Endodermal cell (in vitro differentiated cells): ENCODE measurements at regions not wholly inside any gene's neighbourhood (a gene's known extent, or its start where the extent isn't known, plus 50 kb on each side); places are given as distances from the start of the nearest gene placed in this dataset.

Experiments
- DNase-seq: peaks from one replicate; pipeline ENCODE4 v3.0.0-alpha.2; 2017
- H3K27ac ChIP-seq: 2 replicates; pipeline ENCODE4 v1.5.1; 2013; ENCODE audit warnings: mild to moderate bottlenecking, low read depth, low read length, moderate library complexity
- H3K27me3 ChIP-seq: 2 replicates; pipeline ENCODE4 v1.6.1; 2013; ENCODE audit warnings: mild to moderate bottlenecking, low read length, moderate library complexity; ENCODE audit not compliant: insufficient read depth, control insufficient read depth, poor library complexity, severe bottlenecking
- H3K36me3 ChIP-seq: 2 replicates; pipeline ENCODE4 v1.7.0; 2013; ENCODE audit warnings: mild to moderate bottlenecking, low read length, moderate library complexity; ENCODE audit not compliant: control insufficient read depth, insufficient read depth
- H3K4me1 ChIP-seq: one replicate; pipeline ENCODE4 v1.7.0; 2013; ENCODE audit warnings: low read length; ENCODE audit not compliant: control insufficient read depth, insufficient read depth
- H3K4me3 ChIP-seq: 2 replicates; pipeline ENCODE4 v1.5.1; 2013; ENCODE audit warnings: mild to moderate bottlenecking, low read length, moderate library complexity
- H3K9ac ChIP-seq: 2 replicates; pipeline ENCODE4 v1.6.1; 2013; ENCODE audit warnings: mild to moderate bottlenecking, low read length, moderate library complexity; ENCODE audit not compliant: poor library complexity, severe bottlenecking; ENCODE audit errors: extremely low read depth
- H3K9me3 ChIP-seq: 2 replicates; pipeline ENCODE4 v1.6.1; 2013; ENCODE audit warnings: mild to moderate bottlenecking, low read length, moderate library complexity; ENCODE audit not compliant: control insufficient read depth
- H3K27ac Mint-ChIP-seq: 2 replicates; pipeline ENCODE4 v1.8.0; 2020; ENCODE audit warnings: mixed read lengths
- H3K27me3 Mint-ChIP-seq: 2 replicates; pipeline ENCODE4 v1.8.0; 2021; ENCODE audit warnings: mild to moderate bottlenecking, mixed read lengths; ENCODE audit not compliant: insufficient read depth
- H3K36me3 Mint-ChIP-seq: 2 replicates; pipeline ENCODE4 v1.8.0; 2020; ENCODE audit warnings: low read depth, mixed read lengths
- H3K4me1 Mint-ChIP-seq: 2 replicates; pipeline ENCODE4 v1.8.0; 2020; ENCODE audit warnings: mixed read lengths
- H3K4me3 Mint-ChIP-seq: 2 replicates; pipeline ENCODE4 v1.8.0; 2020; ENCODE audit warnings: mild to moderate bottlenecking, moderate library complexity, mixed read lengths
- H3K9me3 Mint-ChIP-seq: 2 replicates; pipeline ENCODE4 v1.8.0; 2020; ENCODE audit warnings: mild to moderate bottlenecking, mixed read lengths
- WGBS, 2 experiments: methylation state at CpG; one replicate each; pipeline versions ENCODE4 v1.1.5 to v1.1.7; 2013; ENCODE audit warnings: missing lambda C conversion rate in 2 of 2, mixed read lengths in 1 of 2; ENCODE audit not compliant: insufficient coverage in 1 of 2, insufficient read length in 1 of 2; 5-methylcytosine and 5-hydroxymethylcytosine counted together
- TF ChIP-seq, protein P1 (sequence below): fragments of 200-600 bp; sonication (generic); conservative IDR thresholded peaks from 2 replicates; pipeline ENCODE4 v1.5.0; 2021; ENCODE audit warnings: antibody characterized with exemption, mild to moderate bottlenecking

DNA sequence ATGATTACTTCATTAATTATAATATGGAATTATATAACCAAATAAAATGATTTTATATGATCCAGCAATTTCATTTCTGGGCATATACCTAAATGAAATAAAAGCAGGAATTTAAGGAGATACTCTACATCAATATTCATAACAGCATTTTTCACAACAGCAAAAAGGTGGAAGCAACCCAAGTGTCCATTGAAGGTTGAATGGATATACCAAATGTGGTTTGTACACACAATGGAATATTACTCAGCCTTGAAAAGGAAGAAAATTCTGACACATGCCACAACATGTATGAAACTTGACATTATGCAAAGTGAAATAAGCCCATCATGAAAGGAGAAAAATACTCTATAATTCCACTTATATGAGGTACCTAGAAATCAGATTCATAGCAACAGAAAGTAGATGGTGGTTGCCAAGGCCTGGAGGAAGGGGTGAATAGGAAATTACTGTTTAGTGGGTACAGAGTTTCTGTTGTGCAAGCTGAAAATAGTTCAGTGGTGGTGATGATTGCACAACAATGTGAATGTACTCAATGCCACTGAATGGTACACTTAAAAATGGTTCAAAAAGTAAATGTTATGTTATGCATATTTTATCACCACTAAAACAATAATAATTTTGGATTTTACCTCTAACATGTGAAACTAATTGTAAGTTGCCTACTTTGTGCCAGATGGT lies 471.5 kb downstream of the SPRY1 start:
- H3K4me3 Mint-ChIP-seq, result no peak overlapping the region
- Histone ChIP-seq H3K27me3 (no peaks in the 10 kb centered on the region), H3K4me3 (no peak overlapping the region)

DNA sequence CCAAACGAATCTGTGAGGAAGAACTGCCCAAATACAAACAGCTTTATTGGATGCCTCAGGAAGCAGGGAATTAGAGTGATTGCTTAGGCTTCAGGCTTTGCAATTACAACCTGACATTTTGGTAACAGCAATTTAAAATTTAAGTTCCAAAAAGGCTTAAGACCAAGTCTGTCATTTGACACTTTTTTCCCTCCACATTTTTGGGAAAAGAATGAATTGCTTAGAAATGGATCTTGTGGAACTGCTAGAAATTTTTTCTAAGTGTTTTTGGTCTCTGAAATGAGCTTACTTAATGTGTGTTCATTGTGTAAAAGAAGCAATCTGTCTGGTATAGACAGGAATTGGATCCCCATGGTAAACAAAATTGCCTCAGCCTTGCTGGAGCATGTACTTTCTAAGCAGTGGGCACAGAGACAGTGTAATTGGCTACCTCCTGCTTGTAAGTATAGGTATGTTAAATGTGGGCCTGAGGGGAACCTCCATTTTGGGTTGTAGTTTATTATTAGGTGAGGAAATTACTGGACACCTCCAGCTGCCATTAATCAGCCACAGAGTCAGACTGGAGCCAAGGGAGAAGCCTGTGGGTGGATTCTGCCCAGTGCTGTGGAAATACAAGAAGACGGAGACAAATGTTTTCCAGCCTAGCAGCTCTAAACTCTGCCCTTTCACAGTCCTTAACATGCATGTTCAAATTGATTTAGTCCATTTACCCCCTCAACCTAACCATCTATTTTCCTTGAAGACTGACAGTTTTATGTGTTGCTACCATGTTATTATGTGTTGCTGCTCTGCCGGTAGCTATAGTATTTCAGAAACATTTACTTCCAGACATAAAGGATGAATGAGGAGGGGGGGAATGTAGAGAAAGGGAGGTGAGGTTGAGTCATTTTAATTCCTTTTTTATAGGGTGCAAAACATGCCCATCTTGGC lies 473.0 kb downstream of the SPRY1 start:
- Histone ChIP-seq H3K9ac (no peak overlapping the region), H3K9me3 (no peaks in the 10 kb centered on the region), H3K4me1 (no peaks in the 10 kb centered on the region), H3K27me3 (no peaks in the 10 kb centered on the region), H3K27ac (no peak overlapping the region), H3K36me3 (no peaks in the 10 kb centered on the region), H3K4me3 (no peak overlapping the region)
- WGBS, 2 experiments, result 89 to 100% methylated on average over 1 to 2 of the region's 3 CpGs
- Mint-ChIP-seq H3K4me3 (no peak overlapping the region), H3K9me3 (peaks cover 2% of the 10 kb centered on the region), H3K4me1 (no peaks in the 10 kb centered on the region), H3K27ac (no peak overlapping the region), H3K36me3 (no peaks in the 10 kb centered on the region), H3K27me3 (no peaks in the 10 kb centered on the region)
- TF ChIP-seq, protein P1, sequence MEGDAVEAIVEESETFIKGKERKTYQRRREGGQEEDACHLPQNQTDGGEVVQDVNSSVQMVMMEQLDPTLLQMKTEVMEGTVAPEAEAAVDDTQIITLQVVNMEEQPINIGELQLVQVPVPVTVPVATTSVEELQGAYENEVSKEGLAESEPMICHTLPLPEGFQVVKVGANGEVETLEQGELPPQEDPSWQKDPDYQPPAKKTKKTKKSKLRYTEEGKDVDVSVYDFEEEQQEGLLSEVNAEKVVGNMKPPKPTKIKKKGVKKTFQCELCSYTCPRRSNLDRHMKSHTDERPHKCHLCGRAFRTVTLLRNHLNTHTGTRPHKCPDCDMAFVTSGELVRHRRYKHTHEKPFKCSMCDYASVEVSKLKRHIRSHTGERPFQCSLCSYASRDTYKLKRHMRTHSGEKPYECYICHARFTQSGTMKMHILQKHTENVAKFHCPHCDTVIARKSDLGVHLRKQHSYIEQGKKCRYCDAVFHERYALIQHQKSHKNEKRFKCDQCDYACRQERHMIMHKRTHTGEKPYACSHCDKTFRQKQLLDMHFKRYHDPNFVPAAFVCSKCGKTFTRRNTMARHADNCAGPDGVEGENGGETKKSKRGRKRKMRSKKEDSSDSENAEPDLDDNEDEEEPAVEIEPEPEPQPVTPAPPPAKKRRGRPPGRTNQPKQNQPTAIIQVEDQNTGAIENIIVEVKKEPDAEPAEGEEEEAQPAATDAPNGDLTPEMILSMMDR, result no peak
- DNase-seq, result no peak

More for the DNA sequence above, 471.5 kb downstream of the SPRY1 start:
- no peaks in the 10 kb centered on the region for H3K36me3 Mint-ChIP-seq
- no peaks in the 10 kb centered on the region for H3K4me1 Mint-ChIP-seq
- Histone ChIP-seq H3K36me3 (no peaks in the 10 kb centered on the region), H3K9ac (no peak overlapping the region), H3K27ac (no peak overlapping the region), H3K9me3 (no peaks in the 10 kb centered on the region), H3K4me1 (no peaks in the 10 kb centered on the region)
- no peaks in the 10 kb centered on the region for H3K27me3 Mint-ChIP-seq
- no peak for DNase-seq
- peaks cover 2% of the 10 kb centered on the region for H3K9me3 Mint-ChIP-seq
- H3K27ac Mint-ChIP-seq, result no peak overlapping the region
- TF ChIP-seq, protein P1, result no peak

GRCh38 chr4:123870216-123870876 lies 473.8 kb downstream of the SPRY1 start:
- H3K36me3 Mint-ChIP-seq, result no peaks in the 10 kb centered on the region
- TF ChIP-seq, protein P1, result no peak
- no peak overlapping the region for H3K27ac Mint-ChIP-seq
- no peak for DNase-seq
- Histone ChIP-seq H3K36me3 (no peaks in the 10 kb centered on the region), H3K4me1 (no peaks in the 10 kb centered on the region), H3K9ac (no peak overlapping the region), H3K27me3 (no peaks in the 10 kb centered on the region), H3K9me3 (no peaks in the 10 kb centered on the region), H3K4me3 (no peak overlapping the region), H3K27ac (no peak overlapping the region)
- no peak overlapping the region for H3K4me3 Mint-ChIP-seq
- H3K4me1 Mint-ChIP-seq, result no peaks in the 10 kb centered on the region
- H3K9me3 Mint-ChIP-seq, result peaks cover 2% of the 10 kb centered on the region
- 68 to 78% methylated on average over 2 to 4 of the region's 4 CpGs for WGBS, 2 experiments
- H3K27me3 Mint-ChIP-seq, result no peaks in the 10 kb centered on the region
